ENCODE measurements at regions not wholly inside any gene's neighbourhood (a gene's known extent, or its start where the extent isn't known, plus 50 kb on each side); places are given as distances from the start of the nearest gene placed in this dataset.

GRCh38 chr20:12591949-12592470, 416.8 kb upstream of the SPTLC3 start:
- no peak for DNase-seq (ENCODE audit: low spot score)
- H3K4me3 ChIP-seq: no peak overlapping the region
- H3K27ac ChIP-seq: no peak overlapping the region
- TF ChIP-seq, protein P1, sequence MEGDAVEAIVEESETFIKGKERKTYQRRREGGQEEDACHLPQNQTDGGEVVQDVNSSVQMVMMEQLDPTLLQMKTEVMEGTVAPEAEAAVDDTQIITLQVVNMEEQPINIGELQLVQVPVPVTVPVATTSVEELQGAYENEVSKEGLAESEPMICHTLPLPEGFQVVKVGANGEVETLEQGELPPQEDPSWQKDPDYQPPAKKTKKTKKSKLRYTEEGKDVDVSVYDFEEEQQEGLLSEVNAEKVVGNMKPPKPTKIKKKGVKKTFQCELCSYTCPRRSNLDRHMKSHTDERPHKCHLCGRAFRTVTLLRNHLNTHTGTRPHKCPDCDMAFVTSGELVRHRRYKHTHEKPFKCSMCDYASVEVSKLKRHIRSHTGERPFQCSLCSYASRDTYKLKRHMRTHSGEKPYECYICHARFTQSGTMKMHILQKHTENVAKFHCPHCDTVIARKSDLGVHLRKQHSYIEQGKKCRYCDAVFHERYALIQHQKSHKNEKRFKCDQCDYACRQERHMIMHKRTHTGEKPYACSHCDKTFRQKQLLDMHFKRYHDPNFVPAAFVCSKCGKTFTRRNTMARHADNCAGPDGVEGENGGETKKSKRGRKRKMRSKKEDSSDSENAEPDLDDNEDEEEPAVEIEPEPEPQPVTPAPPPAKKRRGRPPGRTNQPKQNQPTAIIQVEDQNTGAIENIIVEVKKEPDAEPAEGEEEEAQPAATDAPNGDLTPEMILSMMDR (IDR thresholded peaks at IDR 0.05): no peak

- DNase-seq (ENCODE audit: low spot score): no peak
- Histone ChIP-seq H3K27ac (no peak overlapping the region), H3K4me3 (no peak overlapping the region)
- TF ChIP-seq, protein P1 (IDR thresholded peaks at IDR 0.05): no peak
Observed at GRCh38 chr20:12592756-12593155, 416.0 kb upstream of the SPTLC3 start.

GRCh38 chr20:12593342-12593873, 415.4 kb upstream of the SPTLC3 start:
- no peak overlapping the region for H3K4me3 ChIP-seq
- no peak overlapping the region for H3K27ac ChIP-seq
- no peak for DNase-seq (ENCODE audit: low spot score)
- TF ChIP-seq, protein P1 (IDR thresholded peaks at IDR 0.05): no peak

DNA sequence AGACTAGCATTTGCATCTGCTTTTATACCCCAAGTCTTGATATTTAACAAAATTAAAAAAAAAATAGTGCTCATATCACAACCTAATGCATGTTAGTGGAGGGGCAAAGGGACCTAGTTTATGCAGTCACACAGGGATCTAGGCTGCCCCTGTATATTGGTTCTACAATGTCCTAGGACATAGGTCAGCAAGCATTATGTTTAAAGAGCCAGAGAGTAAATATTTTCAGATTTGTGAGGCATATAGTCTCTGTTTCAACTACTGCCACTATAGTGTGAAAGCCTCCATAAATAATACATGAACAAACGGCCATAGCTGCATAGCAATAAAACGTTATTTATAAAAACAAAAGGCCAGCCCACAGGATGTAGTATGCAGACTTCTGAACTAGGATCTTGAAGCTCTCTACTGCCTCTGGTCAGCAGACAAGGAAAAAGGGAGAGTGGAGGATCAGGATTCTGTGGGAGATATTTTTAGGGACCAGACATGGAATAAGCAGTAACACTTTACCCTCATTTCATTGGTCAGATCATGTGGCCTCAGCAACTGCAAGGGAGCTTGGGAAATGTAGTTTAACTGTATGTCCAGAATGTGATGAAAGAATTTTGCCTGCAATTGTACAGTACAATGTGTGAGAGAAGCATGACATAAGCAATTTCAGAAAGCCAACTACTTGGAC, 414.2 kb upstream of the SPTLC3 start:
- TF ChIP-seq, protein P1 (IDR thresholded peaks at IDR 0.05): no peak
- no peak for DNase-seq (ENCODE audit: low spot score)
- no peak overlapping the region for H3K27ac ChIP-seq
- no peak overlapping the region for H3K4me3 ChIP-seq

GRCh38 chr20:12595841-12596240, 412.9 kb upstream of the SPTLC3 start:
- H3K27ac ChIP-seq: no peak overlapping the region
- H3K4me3 ChIP-seq: no peak overlapping the region
- TF ChIP-seq, protein P1 (IDR thresholded peaks at IDR 0.05): no peak
- DNase-seq (ENCODE audit: low spot score): no peak

DNA sequence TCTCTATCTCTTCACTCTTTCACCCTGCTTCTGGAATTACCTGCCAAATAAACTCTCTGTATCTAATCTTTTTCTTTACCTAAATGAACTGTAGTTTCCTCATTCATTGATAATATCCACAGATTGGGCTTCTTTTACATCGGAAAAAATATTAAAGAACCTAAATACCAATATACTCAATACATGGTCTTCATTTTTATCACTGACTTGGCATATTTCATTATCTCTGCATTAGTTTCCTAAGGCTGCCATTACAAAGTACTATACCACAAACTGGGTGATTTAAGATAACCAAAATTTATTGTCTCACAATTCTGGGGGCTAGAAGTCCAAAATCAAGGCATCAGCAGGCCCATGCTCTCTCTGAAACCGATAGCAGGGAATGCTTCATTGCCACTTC, 411.9 kb upstream of the SPTLC3 start:
- Histone ChIP-seq H3K27ac (no peak overlapping the region), H3K4me3 (no peak overlapping the region)
- TF ChIP-seq, protein P1 (IDR thresholded peaks at IDR 0.05): no peak
- no peak for DNase-seq (ENCODE audit: low spot score)

DNA sequence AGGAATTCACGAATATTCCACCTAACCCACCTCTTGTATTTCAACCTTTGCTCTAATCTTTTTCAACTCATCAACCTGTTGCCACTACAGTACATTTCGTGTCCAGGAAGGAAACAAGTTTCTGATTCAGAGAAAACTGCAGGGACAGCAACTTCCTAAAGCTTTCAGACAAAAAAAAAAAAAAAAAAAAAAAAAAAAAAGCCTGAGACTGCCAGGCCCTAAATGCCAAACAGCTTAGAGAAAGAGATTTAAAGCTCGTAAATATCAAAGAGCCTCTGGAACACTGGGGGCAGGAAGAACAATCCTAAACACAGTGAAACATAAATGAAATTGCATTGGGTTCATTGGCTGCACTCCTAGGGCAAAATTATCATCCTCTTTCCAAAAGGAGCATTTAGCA, 411.2 kb upstream of the SPTLC3 start:
- Histone ChIP-seq H3K4me3 (no peak overlapping the region), H3K27ac (no peak overlapping the region)
- TF ChIP-seq, protein P1 (IDR thresholded peaks at IDR 0.05): no peak
- no peak for DNase-seq (ENCODE audit: low spot score)
